Uterus (tissue), 2 donors: ENCODE measurements at regions not wholly inside any gene's neighbourhood (a gene's known extent, or its start where the extent isn't known, plus 50 kb on each side); places are given as distances from the start of the nearest gene placed in this dataset.

Source experiments
- CTCF ChIP-seq, 4 experiments: fragments of 200-600 bp in 2 of 4; fragments of 450-650 bp in 2 of 4; sonication (generic) in 2 of 4; IDR thresholded peaks; one replicate each; pipeline ENCODE4 v1.5.1; 2016 to 2019; ENCODE audit warnings: antibody characterized with exemption in 4 of 4, mild to moderate bottlenecking in 2 of 4, moderate library complexity in 1 of 4
- POLR2A ChIP-seq, 2 donors: fragments of 450-650 bp; IDR thresholded peaks; one replicate each; pipeline ENCODE4 v1.6.1; 2016; ENCODE audit warnings: antibody characterized with exemption in 2 of 2, mild to moderate bottlenecking in 1 of 2, moderate library complexity in 1 of 2

- TF ChIP-seq POLR2A (IDR thresholded peaks at IDR 0.05) (no peak), CTCF (IDR thresholded peaks at IDR 0.05) (no peak)
Observed at GRCh38 chr4:22072240-22072639, 123.7 kb upstream of the KCNIP4 start.
